DOHH2 (cell line): ENCODE measurements at regions not wholly inside any gene's neighbourhood (a gene's known extent, or its start where the extent isn't known, plus 50 kb on each side); places are given as distances from the start of the nearest gene placed in this dataset.

ENCODE experiments used
- EZH2phosphoT487 ChIP-seq: fragments of 200-600 bp; sonication (generic); IDR thresholded peaks from 2 replicates; pipeline ENCODE4 v1.6.1; 2017; ENCODE audit warnings: borderline replicate concordance, mild to moderate bottlenecking, antibody characterized with exemption, low read length, moderate library complexity, mixed read lengths
- TF ChIP-seq, protein P1 (sequence below): fragments of 200-600 bp; sonication (generic); IDR thresholded peaks from one replicate; pipeline ENCODE4 v1.5.1; 2014; ENCODE audit warnings: antibody characterized with exemption, mild to moderate bottlenecking, low read depth, low read length; ENCODE audit not compliant: poor library complexity, severe bottlenecking

DNA sequence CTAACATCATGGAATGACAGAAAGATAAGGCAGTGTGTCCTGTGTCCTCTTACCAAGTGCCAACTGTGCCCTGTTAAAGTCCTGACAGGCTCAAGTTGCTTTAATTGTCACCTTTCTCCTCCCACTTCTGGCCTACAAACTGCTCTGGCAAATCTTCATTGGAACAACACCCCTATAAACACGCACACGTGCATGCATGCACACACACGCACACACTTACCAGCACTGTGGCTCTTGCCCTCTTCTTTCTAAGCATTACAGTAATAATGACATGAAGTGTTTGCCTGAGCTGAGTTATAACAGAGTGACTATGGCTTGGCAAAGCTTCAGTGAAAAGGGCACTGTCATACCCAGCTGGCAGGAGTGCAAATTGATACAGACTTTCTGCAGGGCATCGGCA is 82.3 kb upstream of the SYT6 start:
- TF ChIP-seq, protein P1, sequence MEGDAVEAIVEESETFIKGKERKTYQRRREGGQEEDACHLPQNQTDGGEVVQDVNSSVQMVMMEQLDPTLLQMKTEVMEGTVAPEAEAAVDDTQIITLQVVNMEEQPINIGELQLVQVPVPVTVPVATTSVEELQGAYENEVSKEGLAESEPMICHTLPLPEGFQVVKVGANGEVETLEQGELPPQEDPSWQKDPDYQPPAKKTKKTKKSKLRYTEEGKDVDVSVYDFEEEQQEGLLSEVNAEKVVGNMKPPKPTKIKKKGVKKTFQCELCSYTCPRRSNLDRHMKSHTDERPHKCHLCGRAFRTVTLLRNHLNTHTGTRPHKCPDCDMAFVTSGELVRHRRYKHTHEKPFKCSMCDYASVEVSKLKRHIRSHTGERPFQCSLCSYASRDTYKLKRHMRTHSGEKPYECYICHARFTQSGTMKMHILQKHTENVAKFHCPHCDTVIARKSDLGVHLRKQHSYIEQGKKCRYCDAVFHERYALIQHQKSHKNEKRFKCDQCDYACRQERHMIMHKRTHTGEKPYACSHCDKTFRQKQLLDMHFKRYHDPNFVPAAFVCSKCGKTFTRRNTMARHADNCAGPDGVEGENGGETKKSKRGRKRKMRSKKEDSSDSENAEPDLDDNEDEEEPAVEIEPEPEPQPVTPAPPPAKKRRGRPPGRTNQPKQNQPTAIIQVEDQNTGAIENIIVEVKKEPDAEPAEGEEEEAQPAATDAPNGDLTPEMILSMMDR: no peak
- no peak for TF ChIP-seq EZH2phosphoT487
